DND-41 (cell line): ENCODE measurements at regions not wholly inside any gene's neighbourhood (a gene's known extent, or its start where the extent isn't known, plus 50 kb on each side); places are given as distances from the start of the nearest gene placed in this dataset.

Experiments
- EZH2 ChIP-seq: IDR thresholded peaks from 3 replicates; pipeline ENCODE4 v1.6.1; 2012; ENCODE audit warnings: borderline replicate concordance, low read depth, mild to moderate bottlenecking, moderate library complexity, low read length, inconsistent platforms; ENCODE audit not compliant: severe bottlenecking
- TF ChIP-seq, protein P1 (sequence below): IDR thresholded peaks from 2 replicates; pipeline ENCODE4 v1.5.1; 2012; ENCODE audit warnings: borderline replicate concordance, low read length, moderate library complexity, mild to moderate bottlenecking; ENCODE audit not compliant: poor library complexity, severe bottlenecking; ENCODE audit errors: extremely low read depth

DNA sequence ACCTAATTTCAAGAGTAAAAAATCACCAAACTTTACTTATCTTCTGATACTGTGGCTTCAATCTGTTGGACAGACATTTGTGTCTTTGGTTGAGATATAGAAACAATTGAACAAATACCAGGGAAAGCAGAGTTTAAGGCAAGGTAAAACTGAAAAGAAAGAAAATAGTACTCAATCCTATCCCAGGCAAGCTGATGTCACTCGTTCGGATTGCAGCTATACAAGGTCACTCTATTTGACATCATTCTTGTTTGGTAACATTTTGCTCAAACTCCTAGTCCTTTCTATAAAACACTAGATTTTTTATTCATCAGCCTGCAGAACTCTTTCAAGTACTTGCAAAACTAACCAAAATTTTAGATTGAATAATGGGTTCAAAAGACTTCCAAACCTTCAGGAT is 91.9 kb upstream of the ANKRD55 start:
- TF ChIP-seq, protein P1, sequence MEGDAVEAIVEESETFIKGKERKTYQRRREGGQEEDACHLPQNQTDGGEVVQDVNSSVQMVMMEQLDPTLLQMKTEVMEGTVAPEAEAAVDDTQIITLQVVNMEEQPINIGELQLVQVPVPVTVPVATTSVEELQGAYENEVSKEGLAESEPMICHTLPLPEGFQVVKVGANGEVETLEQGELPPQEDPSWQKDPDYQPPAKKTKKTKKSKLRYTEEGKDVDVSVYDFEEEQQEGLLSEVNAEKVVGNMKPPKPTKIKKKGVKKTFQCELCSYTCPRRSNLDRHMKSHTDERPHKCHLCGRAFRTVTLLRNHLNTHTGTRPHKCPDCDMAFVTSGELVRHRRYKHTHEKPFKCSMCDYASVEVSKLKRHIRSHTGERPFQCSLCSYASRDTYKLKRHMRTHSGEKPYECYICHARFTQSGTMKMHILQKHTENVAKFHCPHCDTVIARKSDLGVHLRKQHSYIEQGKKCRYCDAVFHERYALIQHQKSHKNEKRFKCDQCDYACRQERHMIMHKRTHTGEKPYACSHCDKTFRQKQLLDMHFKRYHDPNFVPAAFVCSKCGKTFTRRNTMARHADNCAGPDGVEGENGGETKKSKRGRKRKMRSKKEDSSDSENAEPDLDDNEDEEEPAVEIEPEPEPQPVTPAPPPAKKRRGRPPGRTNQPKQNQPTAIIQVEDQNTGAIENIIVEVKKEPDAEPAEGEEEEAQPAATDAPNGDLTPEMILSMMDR, result no peak
- no peak for TF ChIP-seq EZH2
